GM21737 (cell line): ENCODE measurements at regions not wholly inside any gene's neighbourhood (a gene's known extent, or its start where the extent isn't known, plus 50 kb on each side); places are given as distances from the start of the nearest gene placed in this dataset.
"Not testable (repeated sequence)": the region's sequence is repeated elsewhere in the genome, so short reads cannot be mapped to it uniquely, and the experiment has no call there.

ENCODE experiments used
- ATAC-seq: cut with Tn5 transposase; IDR thresholded peaks from one replicate; pipeline ENCODE4 v1.9.1; 2021; ENCODE audit warnings: mild to moderate bottlenecking, moderate library complexity; ENCODE audit not compliant: unreplicated experiment

GRCh38 chr2:76175295-76175694 lies 464.6 kb upstream of the GCFC2 start:
- ATAC-seq: no peak

DNA sequence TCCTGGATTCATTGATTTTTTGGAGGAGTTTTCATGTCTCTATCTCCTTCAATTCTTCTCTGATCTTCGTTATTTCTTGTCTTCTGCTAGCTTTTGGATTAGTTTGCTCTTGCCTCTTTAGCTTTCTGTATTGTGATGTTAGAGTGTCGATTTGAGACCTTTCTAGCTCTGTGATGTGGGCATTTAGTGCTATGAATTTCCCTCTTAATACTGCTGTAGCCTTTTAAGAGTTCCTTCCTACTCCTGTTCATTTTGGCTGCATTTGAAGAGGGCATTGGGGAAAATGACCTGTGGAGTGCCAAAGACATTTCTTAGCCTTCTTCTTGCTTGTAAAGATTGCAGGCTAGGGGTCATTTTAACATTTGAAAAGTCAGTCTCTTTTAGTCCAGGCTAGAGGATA lies 463.8 kb upstream of the GCFC2 start:
- no peak for ATAC-seq

- not testable (repeated sequence) for ATAC-seq
Measured at GRCh38 chr2:76173206-76173605, 462.5 kb upstream of the GCFC2 start.

- ATAC-seq: not testable (repeated sequence)
Measured at GRCh38 chr2:76172154-76172595, 461.5 kb upstream of the GCFC2 start.

GRCh38 chr2:76170856-76171255 lies 460.1 kb upstream of the GCFC2 start:
- ATAC-seq: no peak

- no peak for ATAC-seq
Measured at GRCh38 chr2:76170009-76170384, 459.3 kb upstream of the GCFC2 start.

- ATAC-seq: no peak
Measured at GRCh38 chr2:76169276-76170008, 458.7 kb upstream of the GCFC2 start.

GRCh38 chr2:76163860-76164259 lies 453.1 kb upstream of the GCFC2 start:
- no peak for ATAC-seq

DNA sequence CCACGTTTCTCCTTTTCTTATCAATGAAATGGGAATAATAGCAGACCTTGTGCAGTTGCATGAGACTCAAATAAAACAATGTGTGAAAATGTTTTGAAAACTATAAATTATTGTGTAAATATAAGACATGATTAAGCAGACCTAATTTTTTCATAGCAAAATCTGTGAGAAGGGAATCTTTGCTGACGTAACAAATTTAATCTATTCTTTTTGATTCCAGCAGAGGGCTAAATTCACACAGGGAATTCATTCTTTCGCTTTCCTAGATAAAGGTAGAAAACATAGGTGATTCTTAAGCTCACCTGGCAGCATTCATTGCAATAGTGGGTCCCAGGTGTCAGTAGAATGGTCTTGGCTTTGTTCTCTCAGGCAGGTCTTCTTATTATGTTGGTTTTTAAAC lies 450.0 kb upstream of the GCFC2 start:
- no peak for ATAC-seq

- no peak for ATAC-seq
Measured at GRCh38 chr2:76159042-76159648, 448.4 kb upstream of the GCFC2 start.

DNA sequence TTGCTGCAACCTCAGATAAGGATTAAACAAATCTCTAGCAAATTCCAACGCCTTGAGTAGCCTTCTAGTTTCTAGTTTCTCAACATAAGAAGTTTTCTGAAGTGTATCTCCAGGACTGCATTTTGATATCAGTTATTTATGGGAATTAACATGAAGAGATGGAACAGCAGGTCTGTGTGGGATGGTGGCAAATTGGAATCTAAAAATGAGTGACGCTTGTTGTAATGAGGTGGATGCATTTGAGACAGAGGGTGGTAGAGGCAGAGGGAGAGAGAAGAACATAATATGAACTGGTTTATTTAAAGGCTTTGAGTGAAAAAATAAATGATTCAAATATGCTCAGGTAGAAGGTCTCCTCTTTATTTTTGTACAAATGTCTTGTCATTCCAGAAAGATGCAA lies 446.8 kb upstream of the GCFC2 start:
- ATAC-seq: no peak

DNA sequence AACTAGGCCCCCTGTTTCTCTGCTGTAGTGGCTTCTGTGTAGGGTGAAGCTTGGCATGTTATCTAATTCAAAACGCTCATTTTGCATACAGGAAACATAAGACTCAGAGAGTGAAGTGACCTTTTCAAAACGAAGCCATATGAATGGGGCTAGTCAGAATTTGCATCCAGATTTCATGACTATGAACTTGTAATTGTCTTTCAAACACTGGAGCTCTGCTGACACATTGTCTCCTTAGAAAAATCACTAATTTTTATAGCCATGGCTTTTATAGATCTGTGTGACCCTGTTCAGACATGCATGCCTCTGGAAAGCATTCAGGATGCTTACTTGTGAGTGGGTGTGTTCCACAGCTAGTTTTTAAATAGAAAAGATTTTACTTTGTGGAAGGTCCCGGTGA lies 444.3 kb upstream of the GCFC2 start:
- no peak for ATAC-seq

- ATAC-seq: no peak
Measured at GRCh38 chr2:76149846-76150245, 439.1 kb upstream of the GCFC2 start.

DNA sequence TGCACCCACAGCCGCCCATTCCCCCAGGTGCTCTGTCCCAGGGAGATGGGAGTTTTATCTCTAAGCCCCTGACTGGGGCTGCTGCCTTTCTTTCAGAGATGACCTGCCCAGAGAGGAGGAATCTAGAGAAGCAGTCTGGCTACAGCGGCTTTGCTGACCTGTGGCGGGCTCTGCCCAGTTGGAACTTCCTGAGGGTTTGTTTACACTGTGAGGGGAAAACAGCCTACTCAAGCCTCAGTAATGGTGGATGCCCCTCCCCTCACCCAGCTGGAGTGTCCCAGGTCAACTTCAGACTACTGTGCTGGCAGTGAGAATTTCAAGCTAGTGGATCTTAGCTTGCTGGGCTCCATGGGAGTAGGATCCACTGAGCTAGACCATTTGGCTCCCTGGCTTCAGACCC lies 428.6 kb upstream of the GCFC2 start:
- not testable (repeated sequence) for ATAC-seq

DNA sequence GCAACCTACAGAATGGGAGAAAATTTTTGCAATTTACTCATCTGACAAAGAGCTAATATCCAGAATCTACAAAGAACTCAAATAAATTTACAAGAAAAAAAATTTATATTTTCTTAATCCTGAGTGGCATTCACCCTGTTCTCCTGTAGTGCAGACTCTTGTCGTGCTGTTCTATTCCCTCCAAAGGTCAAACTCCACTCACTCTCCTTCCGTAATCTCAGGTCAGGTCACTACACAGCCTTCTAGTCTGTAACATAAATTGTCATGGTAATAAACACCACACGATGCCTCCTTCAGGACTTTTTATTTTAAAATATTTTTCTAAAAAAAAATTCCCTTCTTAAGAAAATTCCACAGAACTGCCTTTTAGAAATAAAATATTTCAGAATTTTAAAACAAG lies 417.9 kb upstream of the GCFC2 start:
- no peak for ATAC-seq

GRCh38 chr2:76120176-76120575 lies 409.5 kb upstream of the GCFC2 start:
- no peak for ATAC-seq

DNA sequence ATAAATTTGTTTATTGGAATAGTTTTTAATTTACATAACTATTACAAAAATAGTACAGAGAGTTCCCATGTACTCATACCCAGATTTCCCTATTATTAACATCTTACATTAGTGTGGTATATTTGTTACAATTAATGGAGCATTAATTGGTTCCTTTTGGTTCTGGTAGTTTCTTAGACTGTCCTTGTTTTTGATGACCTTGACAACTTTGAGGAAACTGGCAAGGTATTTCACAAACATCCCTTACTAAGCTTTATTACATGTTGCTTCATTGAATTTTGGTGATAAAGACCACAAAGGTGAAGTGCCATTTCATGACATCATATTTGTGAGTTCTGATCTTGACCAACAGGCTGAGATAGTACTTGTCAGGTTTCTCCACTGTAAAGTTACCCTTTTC lies 379.0 kb upstream of the GCFC2 start:
- no peak for ATAC-seq

- ATAC-seq: no peak
Measured at GRCh38 chr2:76083248-76083647, 372.5 kb upstream of the GCFC2 start.

DNA sequence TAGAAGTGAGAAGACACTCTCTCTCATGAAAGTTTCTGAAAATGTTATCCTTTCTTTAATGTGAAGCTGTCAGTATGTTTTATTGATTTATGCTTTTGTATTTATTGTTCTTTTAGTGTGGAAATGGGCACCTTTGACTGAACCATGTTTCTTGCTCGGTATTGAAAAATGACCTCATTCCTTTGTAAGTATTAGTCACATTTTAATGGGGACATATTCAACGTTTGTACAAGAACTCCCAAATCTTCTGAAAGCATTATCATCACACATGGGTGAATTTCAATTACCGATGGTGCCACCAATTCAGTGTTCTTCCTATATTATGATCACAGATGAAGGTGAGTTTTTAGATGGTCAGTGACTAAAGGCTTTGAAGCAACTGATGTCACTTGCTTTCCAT lies 371.8 kb upstream of the GCFC2 start:
- ATAC-seq: no peak

GRCh38 chr2:76080154-76080553 lies 369.4 kb upstream of the GCFC2 start:
- ATAC-seq: no peak

DNA sequence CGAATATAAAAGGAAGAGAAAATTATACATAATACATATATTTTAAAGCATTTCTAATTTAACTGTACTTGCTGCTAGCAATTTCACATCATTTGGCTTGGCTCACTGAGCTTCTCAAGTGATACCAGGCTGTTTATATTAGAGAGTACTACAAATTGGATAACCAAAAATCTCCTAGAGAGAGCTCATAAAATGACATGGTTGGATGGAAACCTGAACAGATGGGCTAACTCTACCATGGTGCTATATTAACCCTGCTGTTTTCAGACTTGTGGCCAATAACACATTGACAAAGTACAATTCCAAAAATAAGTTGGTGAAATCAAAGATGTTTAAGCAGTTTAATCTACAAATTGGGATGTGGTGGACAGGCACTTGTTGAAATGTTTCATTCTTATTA lies 364.4 kb upstream of the GCFC2 start:
- no peak for ATAC-seq

DNA sequence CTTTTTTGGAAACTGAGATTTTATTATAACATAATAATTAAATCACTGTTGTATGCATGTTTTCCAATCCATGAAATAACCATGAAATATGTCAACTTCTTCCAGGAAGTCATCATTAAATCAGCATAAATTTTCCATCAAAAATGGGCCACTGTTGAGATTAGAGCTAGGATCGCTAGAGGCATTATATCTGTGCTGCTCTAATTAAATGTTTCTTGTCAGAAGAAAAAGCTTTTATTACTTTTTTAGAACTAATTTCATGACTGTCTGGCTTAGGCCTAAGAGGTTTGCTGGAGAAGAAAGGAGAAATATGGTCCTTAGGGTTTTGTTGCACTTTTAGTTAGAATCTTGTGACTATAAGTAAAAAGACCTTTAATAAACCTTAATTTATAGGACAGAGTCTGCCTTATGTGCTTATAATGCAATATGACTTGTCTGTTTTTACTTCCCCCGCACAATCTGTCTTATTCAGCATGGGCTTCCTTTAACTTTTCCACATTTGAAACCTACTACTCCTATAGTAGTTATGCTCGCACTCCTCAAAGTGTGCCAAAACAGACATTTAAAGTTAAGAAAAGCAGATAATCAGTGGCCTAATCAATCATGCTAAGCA lies 363.4 kb upstream of the GCFC2 start:
- no peak for ATAC-seq
